DOHH2 (cell line): ENCODE measurements at regions not wholly inside any gene's neighbourhood (a gene's known extent, or its start where the extent isn't known, plus 50 kb on each side); places are given as distances from the start of the nearest gene placed in this dataset.

ENCODE experiments used
- CTCF ChIP-seq: fragments of 200-600 bp; sonication (generic); IDR thresholded peaks from one replicate; pipeline ENCODE4 v1.5.1; 2014; ENCODE audit warnings: antibody characterized with exemption, mild to moderate bottlenecking, low read depth, low read length; ENCODE audit not compliant: poor library complexity, severe bottlenecking
- EZH2phosphoT487 ChIP-seq: fragments of 200-600 bp; sonication (generic); IDR thresholded peaks from 2 replicates; pipeline ENCODE4 v1.6.1; 2017; ENCODE audit warnings: borderline replicate concordance, mild to moderate bottlenecking, antibody characterized with exemption, low read length, moderate library complexity, mixed read lengths

- TF ChIP-seq CTCF (no peak), EZH2phosphoT487 (no peak)
These were observed 290.7 kb downstream of the CYP26B1 start for GRCh38 chr2:71856773-71857525.
